A549 (cell line): ENCODE measurements at regions not wholly inside any gene's neighbourhood (a gene's known extent, or its start where the extent isn't known, plus 50 kb on each side); places are given as distances from the start of the nearest gene placed in this dataset.

ENCODE experiments used
- CEBPB ChIP-seq, 2 experiments: fragments of >200 bp in 1 of 2; sonication (Bioruptor Twin) in 1 of 2; formaldehyde crosslinking in 1 of 2; IDR thresholded peaks; 2 replicates each; pipeline ENCODE4 v1.6.1; 2012 to 2016
- CHD2 ChIP-seq: fragments of 150-350 bp; IDR thresholded peaks from 2 replicates; pipeline ENCODE4 v1.6.1; 2014; ENCODE audit warnings: low read length; ENCODE audit not compliant: partially characterized antibody
- CTCF ChIP-seq: fragments of >200 bp; sonication (Bioruptor Twin); formaldehyde crosslinking; IDR thresholded peaks from 3 replicates; pipeline ENCODE4 v1.5.1; 2016
- JUN ChIP-seq, 2 experiments: fragments of >200 bp; sonication (Bioruptor Twin); formaldehyde crosslinking; IDR thresholded peaks; 2 replicates in 1 of 2; 3 replicates in 1 of 2; pipeline ENCODE4 v1.6.1; 2016 to 2017
- JUNB ChIP-seq: fragments of >200 bp; sonication (Bioruptor Twin); formaldehyde crosslinking; IDR thresholded peaks from 2 replicates; pipeline ENCODE4 v1.6.1; 2016
- KDM1A ChIP-seq: fragments of 200-600 bp; sonication (generic); IDR thresholded peaks from 2 replicates; pipeline ENCODE4 v1.6.1; 2016; ENCODE audit warnings: low read depth, mild to moderate bottlenecking
- KDM5A ChIP-seq: fragments of 200-600 bp; sonication (generic); IDR thresholded peaks from 2 replicates; pipeline ENCODE4 v1.6.1; 2016; ENCODE audit warnings: antibody characterized with exemption, mild to moderate bottlenecking
- PHF8 ChIP-seq: fragments of 200-600 bp; sonication (generic); IDR thresholded peaks from 2 replicates; pipeline ENCODE4 v1.6.1; 2016; ENCODE audit warnings: low read depth, mild to moderate bottlenecking, antibody characterized with exemption, moderate library complexity, borderline replicate concordance
- POLR2A ChIP-seq: IDR thresholded peaks from 2 replicates; pipeline ENCODE4 v1.6.1; 2012; ENCODE audit warnings: mild to moderate bottlenecking, low read length
- USF2 ChIP-seq: fragments of 450-650 bp; IDR thresholded peaks from 2 replicates; pipeline ENCODE4 v1.6.1; 2014; ENCODE audit warnings: antibody characterized with exemption
- ZFP36 ChIP-seq: fragments of 450-650 bp; IDR thresholded peaks from 2 replicates; pipeline ENCODE4 v1.6.1; 2014; ENCODE audit warnings: borderline replicate concordance; ENCODE audit not compliant: partially characterized antibody
- ZNF302 ChIP-seq: fragments of 250-450 bp; sonication (Bioruptor Pico); IDR thresholded peaks from 2 replicates; pipeline ENCODE4 v1.9.0; 2021; ENCODE audit warnings: inconsistent platforms, mild to moderate bottlenecking, moderate library complexity
- ZSCAN20 ChIP-seq: fragments of 250-450 bp; sonication (Bioruptor Pico); IDR thresholded peaks from 2 replicates; pipeline ENCODE4 v1.8.0; 2022; ENCODE audit warnings: mild to moderate bottlenecking, moderate library complexity
- TF ChIP-seq, protein P1 (sequence below): fragments of 200-600 bp; sonication (generic); IDR thresholded peaks from 2 replicates; pipeline ENCODE4 v1.6.1; 2016; ENCODE audit warnings: antibody characterized with exemption, mild to moderate bottlenecking, moderate library complexity

- TF ChIP-seq, protein P1, sequence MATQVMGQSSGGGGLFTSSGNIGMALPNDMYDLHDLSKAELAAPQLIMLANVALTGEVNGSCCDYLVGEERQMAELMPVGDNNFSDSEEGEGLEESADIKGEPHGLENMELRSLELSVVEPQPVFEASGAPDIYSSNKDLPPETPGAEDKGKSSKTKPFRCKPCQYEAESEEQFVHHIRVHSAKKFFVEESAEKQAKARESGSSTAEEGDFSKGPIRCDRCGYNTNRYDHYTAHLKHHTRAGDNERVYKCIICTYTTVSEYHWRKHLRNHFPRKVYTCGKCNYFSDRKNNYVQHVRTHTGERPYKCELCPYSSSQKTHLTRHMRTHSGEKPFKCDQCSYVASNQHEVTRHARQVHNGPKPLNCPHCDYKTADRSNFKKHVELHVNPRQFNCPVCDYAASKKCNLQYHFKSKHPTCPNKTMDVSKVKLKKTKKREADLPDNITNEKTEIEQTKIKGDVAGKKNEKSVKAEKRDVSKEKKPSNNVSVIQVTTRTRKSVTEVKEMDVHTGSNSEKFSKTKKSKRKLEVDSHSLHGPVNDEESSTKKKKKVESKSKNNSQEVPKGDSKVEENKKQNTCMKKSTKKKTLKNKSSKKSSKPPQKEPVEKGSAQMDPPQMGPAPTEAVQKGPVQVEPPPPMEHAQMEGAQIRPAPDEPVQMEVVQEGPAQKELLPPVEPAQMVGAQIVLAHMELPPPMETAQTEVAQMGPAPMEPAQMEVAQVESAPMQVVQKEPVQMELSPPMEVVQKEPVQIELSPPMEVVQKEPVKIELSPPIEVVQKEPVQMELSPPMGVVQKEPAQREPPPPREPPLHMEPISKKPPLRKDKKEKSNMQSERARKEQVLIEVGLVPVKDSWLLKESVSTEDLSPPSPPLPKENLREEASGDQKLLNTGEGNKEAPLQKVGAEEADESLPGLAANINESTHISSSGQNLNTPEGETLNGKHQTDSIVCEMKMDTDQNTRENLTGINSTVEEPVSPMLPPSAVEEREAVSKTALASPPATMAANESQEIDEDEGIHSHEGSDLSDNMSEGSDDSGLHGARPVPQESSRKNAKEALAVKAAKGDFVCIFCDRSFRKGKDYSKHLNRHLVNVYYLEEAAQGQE: no peak
- TF ChIP-seq KDM5A (no peak), JUNB (no peak), CTCF (no peak), USF2 (no peak), CHD2 (no peak), ZNF302 (CRISPR knock-in tag) (no peak), ZFP36 (no peak), POLR2A (no peak), JUN (IDR thresholded peaks at IDR 0.05) (no peak), PHF8 (no peak), KDM1A (no peak), ZSCAN20 (no peak), CEBPB (IDR thresholded peaks at IDR 0.05) (no peak)
These were observed 434.1 kb downstream of the ANKRD50 start for GRCh38 chr4:124278477-124278876.
